Ascending aorta (tissue), 2 donors: ENCODE measurements at regions not wholly inside any gene's neighbourhood (a gene's known extent, or its start where the extent isn't known, plus 50 kb on each side); places are given as distances from the start of the nearest gene placed in this dataset.

ENCODE experiments used
- DNase-seq, 2 donors: peaks; one replicate each; pipeline ENCODE4 v3.0.0-alpha.2; 2019; ENCODE audit warnings: low spot score in 2 of 2
- H3K27ac ChIP-seq, 2 donors: fragments of 200-600 bp; sonication (generic); one replicate each; pipeline ENCODE4 v1.5.1; 2016 to 2017; ENCODE audit warnings: mild to moderate bottlenecking in 1 of 2
- H3K27me3 ChIP-seq: fragments of 200-600 bp; sonication (generic); one replicate; pipeline ENCODE4 v1.5.1; 2017
- H3K36me3 ChIP-seq, 2 donors: fragments of 200-600 bp; sonication (generic); one replicate each; pipeline ENCODE4 v1.5.1; 2016
- H3K4me1 ChIP-seq, 2 donors: fragments of 200-600 bp; sonication (generic); one replicate each; pipeline ENCODE4 v1.5.1; 2016 to 2017; ENCODE audit warnings: mild to moderate bottlenecking in 1 of 2
- H3K4me3 ChIP-seq, 2 donors: fragments of 200-600 bp; sonication (generic); one replicate each; pipeline ENCODE4 v1.5.1; 2016 to 2017; ENCODE audit warnings: mild to moderate bottlenecking in 1 of 2
- H3K9me3 ChIP-seq, 2 donors: fragments of 200-600 bp; sonication (generic); one replicate each; pipeline ENCODE4 v1.5.1; 2016
- intact Hi-C: fragments of 100-400 bp; cut with DNase I; formaldehyde crosslinking; loops from one replicate; pipeline ENCODE4 v1.15.1; 2023
- TF ChIP-seq, protein P1 (sequence below), 3 experiments: fragments of 200-600 bp in 2 of 3; fragments of 450-650 bp in 1 of 3; sonication (generic) in 2 of 3; IDR thresholded peaks; one replicate each; pipeline ENCODE4 v1.5.1; 2016 to 2019; ENCODE audit warnings: antibody characterized with exemption in 3 of 3, mild to moderate bottlenecking in 1 of 3, moderate library complexity in 1 of 3

DNA sequence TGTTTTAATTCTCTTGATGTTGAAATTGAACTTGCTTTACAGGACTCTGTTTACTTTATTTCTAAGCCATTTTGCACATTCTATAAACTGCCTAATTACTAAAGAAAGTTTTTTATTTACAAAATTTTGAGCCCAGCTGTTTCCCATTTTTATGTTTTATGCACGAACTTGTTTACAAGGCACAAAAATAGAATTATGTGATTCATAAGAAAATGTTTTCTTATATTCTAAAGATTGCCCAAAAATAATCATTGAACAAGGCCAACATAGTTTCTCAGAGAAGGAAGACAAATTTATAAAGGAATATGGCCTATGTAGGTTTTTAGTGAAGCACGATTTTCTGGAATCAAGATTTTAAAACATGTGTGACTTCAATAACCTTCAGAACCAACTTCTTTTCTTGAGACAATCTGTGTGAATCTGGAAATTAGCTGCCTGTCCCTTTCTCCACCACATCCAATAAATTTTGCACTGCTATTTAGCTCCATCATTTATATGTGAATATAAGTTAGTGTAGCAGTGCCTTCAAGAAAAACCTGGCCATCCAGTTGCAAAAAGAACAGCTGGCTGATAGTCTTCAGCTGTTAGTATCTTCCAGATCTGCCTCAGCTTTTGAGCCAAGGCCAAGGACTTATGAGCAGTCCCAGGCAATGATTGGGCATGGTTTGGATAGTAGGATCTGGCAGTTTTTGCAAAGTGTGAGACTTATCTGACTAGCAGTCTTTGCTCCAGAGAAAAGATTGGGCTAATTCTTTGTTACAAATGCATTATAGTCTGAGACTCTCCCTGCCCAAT is 253.2 kb upstream of the COL3A1 start:
- Histone ChIP-seq H3K4me1 (no peaks in the 10 kb centered on the region), H3K27me3 (no peaks in the 10 kb centered on the region), H3K27ac (no peak overlapping the region), H3K4me3 (no peak overlapping the region), H3K36me3 (no peaks in the 10 kb centered on the region), H3K9me3 (no peaks in the 10 kb centered on the region)
- intact Hi-C loops = no loop called here
- no peak for DNase-seq
- TF ChIP-seq, protein P1, sequence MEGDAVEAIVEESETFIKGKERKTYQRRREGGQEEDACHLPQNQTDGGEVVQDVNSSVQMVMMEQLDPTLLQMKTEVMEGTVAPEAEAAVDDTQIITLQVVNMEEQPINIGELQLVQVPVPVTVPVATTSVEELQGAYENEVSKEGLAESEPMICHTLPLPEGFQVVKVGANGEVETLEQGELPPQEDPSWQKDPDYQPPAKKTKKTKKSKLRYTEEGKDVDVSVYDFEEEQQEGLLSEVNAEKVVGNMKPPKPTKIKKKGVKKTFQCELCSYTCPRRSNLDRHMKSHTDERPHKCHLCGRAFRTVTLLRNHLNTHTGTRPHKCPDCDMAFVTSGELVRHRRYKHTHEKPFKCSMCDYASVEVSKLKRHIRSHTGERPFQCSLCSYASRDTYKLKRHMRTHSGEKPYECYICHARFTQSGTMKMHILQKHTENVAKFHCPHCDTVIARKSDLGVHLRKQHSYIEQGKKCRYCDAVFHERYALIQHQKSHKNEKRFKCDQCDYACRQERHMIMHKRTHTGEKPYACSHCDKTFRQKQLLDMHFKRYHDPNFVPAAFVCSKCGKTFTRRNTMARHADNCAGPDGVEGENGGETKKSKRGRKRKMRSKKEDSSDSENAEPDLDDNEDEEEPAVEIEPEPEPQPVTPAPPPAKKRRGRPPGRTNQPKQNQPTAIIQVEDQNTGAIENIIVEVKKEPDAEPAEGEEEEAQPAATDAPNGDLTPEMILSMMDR (IDR thresholded peaks at IDR 0.05) = no peak

DNA sequence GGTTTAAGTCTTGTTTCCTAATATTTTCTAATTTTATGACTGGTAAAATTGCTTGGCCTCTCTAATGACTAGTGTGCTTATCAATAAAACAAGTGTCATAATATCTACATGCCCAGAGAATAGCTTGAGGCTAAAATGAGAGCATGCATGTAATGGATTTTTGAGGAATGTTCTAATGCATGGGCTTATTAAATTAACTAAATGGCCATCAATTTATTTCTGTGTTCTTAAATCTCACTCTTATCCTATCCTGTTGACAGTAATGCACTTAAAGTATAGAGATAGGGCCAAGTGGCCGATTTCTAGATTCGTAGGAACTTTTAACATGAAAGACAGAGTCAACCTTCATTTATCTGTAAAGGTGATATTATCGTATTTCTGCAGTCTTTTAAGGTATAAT is 252.4 kb upstream of the COL3A1 start:
- intact Hi-C loops = no loop called here

DNA sequence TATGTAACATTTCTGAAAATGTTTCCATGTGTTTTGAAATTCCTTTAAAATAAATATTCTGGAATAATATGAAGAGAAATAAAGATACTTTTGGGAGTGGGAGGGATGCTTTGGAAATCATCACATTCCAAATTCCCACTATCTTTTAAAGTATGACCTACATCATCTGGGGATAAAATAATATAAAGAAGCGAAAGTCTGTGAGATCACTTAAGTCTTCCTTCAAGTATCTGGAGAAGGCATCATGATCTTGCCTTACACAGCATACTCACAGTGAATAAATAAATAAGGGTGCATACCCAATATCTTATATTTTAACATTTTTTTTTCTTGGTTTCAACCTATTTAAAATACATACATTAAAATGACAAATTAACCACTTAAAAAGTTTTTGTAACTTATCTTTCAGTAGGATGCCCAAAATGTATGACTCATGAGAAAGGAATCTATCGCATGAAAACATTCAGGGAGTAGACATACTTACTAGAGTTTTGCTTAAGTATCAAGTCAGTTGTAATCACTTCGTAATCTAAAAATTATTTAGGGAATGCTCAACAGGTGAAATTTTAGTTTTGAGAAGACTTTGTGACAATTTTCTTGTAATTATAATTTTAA is 248.3 kb upstream of the COL3A1 start:
- Histone ChIP-seq H3K9me3 (no peaks in the 10 kb centered on the region), H3K27me3 (no peaks in the 10 kb centered on the region), H3K4me3 (no peak overlapping the region), H3K4me1 (no peaks in the 10 kb centered on the region), H3K27ac (no peak overlapping the region), H3K36me3 (no peaks in the 10 kb centered on the region)
- DNase-seq = no peak
- TF ChIP-seq, protein P1 (IDR thresholded peaks at IDR 0.05) = no peak
- intact Hi-C loops = no loop called here

More for the DNA sequence above, 252.4 kb upstream of the COL3A1 start:
- Histone ChIP-seq H3K9me3 (no peaks in the 10 kb centered on the region), H3K36me3 (no peaks in the 10 kb centered on the region), H3K27ac (no peak overlapping the region), H3K27me3 (no peaks in the 10 kb centered on the region), H3K4me1 (no peaks in the 10 kb centered on the region), H3K4me3 (no peak overlapping the region)
- DNase-seq = no peak
- TF ChIP-seq, protein P1 (IDR thresholded peaks at IDR 0.05) = no peak

DNA sequence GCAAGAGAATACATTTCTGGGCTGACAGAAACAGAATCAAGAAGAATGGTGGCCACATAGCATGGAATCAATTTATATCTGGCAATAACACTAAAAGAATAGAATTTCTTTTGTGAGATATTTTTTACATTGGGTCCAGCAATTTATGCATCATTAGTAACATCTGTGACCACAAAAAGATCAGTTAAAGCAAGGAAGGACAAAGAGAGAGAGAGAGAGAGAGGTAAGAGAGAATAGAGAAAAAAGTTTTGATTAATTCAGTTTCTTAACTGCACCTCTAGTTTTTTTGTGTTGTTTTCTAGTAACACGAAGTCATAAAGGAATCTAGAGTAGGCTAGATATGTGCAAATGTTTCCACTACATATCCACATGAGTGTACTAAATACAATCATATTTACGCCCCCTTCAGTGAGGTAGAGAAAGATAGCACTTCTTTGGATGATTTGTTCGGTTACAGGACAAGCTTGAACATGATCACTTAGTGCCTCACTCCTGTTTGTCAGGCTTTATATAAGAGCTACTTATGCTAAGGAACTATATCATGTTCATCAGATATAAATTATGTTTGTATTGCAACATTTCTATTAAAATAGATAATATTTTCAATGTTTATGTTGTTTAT is 247.4 kb upstream of the COL3A1 start:
- no peaks in the 10 kb centered on the region for H3K4me1 ChIP-seq
- no peak overlapping the region for H3K4me3 ChIP-seq
- TF ChIP-seq, protein P1 (IDR thresholded peaks at IDR 0.05) = no peak
- H3K27ac ChIP-seq = no peak overlapping the region
- no peaks in the 10 kb centered on the region for H3K27me3 ChIP-seq
- no peak for DNase-seq
- no peaks in the 10 kb centered on the region for H3K36me3 ChIP-seq
- no peaks in the 10 kb centered on the region for H3K9me3 ChIP-seq
- intact Hi-C loops = no loop called here

DNA sequence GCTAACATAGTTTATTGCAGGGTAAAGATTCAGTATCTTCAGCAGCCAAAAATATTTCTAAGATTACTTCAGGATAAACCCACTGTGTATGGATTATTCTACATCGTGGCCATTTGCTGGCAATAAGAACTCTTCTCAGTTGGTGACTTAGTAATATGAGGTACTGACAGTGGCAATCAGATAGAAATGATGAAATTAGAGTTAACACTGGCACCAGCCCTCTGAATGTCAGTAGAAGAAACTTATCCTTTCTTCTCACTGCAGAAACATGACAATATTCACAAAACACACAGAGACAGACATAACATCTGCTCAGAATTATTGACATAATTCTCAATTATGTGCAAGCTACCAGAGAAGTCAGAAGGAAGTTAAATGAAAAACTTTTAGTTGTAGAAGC is 246.3 kb upstream of the COL3A1 start:
- Histone ChIP-seq H3K4me1 (no peaks in the 10 kb centered on the region), H3K27ac (no peak overlapping the region), H3K27me3 (no peaks in the 10 kb centered on the region), H3K9me3 (no peaks in the 10 kb centered on the region), H3K36me3 (no peaks in the 10 kb centered on the region), H3K4me3 (no peak overlapping the region)
- intact Hi-C loops = no loop called here
- TF ChIP-seq, protein P1 (IDR thresholded peaks at IDR 0.05) = no peak
- no peak for DNase-seq
